ENCODE measurements at regions not wholly inside any gene's neighbourhood (a gene's known extent, or its start where the extent isn't known, plus 50 kb on each side); places are given as distances from the start of the nearest gene placed in this dataset.

GRCh38 chr7:106447318-106447847, 162.6 kb upstream of the NAMPT start:
- TF ChIP-seq CTCF (conservative IDR thresholded peaks at IDR 0.05; ENCODE audit: low read depth, low read length) (no peak), EZH2 (IDR thresholded peaks at IDR 0.05; ENCODE audit: borderline replicate concordance, low read depth, low read length, poor library complexity, severe bottlenecking) (no peak)

Measured in A673 (cell line).